ENCODE measurements at regions not wholly inside any gene's neighbourhood (a gene's known extent, or its start where the extent isn't known, plus 50 kb on each side); places are given as distances from the start of the nearest gene placed in this dataset.

GRCh38 chr2:43090317-43090716 is 136.1 kb downstream of the ZFP36L2 start:
- no peak for TF ChIP-seq CTCF (IDR thresholded peaks at IDR 0.05; ENCODE audit: insufficient read depth, low read length)
- no peak for TF ChIP-seq POLR2AphosphoS5 (IDR thresholded peaks at IDR 0.05; ENCODE audit: low read depth)
- no peak for TF ChIP-seq GABPA (IDR thresholded peaks at IDR 0.05; ENCODE audit: low read depth)
- TF ChIP-seq REST (IDR thresholded peaks at IDR 0.05; ENCODE audit: insufficient replicate concordance, low read depth): no peak
